HEK293T (cell line): ENCODE measurements at regions not wholly inside any gene's neighbourhood (a gene's known extent, or its start where the extent isn't known, plus 50 kb on each side); places are given as distances from the start of the nearest gene placed in this dataset.

Source experiments
- CTCF ChIA-PET: fragments of 350-600 bp; formaldehyde crosslinking; extraction: SDS; loops from one replicate; lab custom pipeline; 2021; ENCODE audit warnings: antibody characterized with exemption, inconsistent platforms; lab: Yijun Ruan, JAX
- POLR2A ChIA-PET: fragments of 350-600 bp; formaldehyde crosslinking; extraction: SDS; loops from one replicate; lab custom pipeline; 2020; ENCODE audit warnings: antibody characterized with exemption, inconsistent platforms; lab: Yijun Ruan, JAX
- DNase-seq: peaks from one replicate; pipeline ENCODE4 v3.0.0; 2012; ENCODE audit warnings: mixed read lengths; ENCODE audit errors: extremely low spot score
- ARNT ChIP-seq: fragments of 450-650 bp; IDR thresholded peaks from 2 replicates; pipeline ENCODE4 v1.6.1; 2017; ENCODE audit warnings: mild to moderate bottlenecking
- BHLHE40 ChIP-seq: fragments of 450-650 bp; IDR thresholded peaks from 2 replicates; pipeline ENCODE4 v1.6.1; 2016; ENCODE audit warnings: mild to moderate bottlenecking, moderate library complexity, borderline replicate concordance
- CTBP1 ChIP-seq: fragments of 450-650 bp; IDR thresholded peaks from 2 replicates; pipeline ENCODE4 v1.6.1; 2016; ENCODE audit warnings: borderline replicate concordance
- ELF4 ChIP-seq: fragments of 450-650 bp; IDR thresholded peaks from 2 replicates; pipeline ENCODE4 v1.6.1; 2017; ENCODE audit warnings: antibody characterized with exemption
- FOXA1 ChIP-seq: fragments of 450-650 bp; IDR thresholded peaks from 2 replicates; pipeline ENCODE4 v1.6.1; 2016; ENCODE audit warnings: mild to moderate bottlenecking
- FOXK2 ChIP-seq: fragments of 450-650 bp; IDR thresholded peaks from 2 replicates; pipeline ENCODE4 v1.6.1; 2016; ENCODE audit warnings: mild to moderate bottlenecking
- FOXM1 ChIP-seq: fragments of 450-650 bp; IDR thresholded peaks from 2 replicates; pipeline ENCODE4 v1.6.1; 2017; ENCODE audit warnings: mild to moderate bottlenecking, borderline replicate concordance
- HDGF ChIP-seq: fragments of 450-650 bp; IDR thresholded peaks from 2 replicates; pipeline ENCODE4 v1.6.1; 2017; ENCODE audit warnings: antibody characterized with exemption, borderline replicate concordance
- L3MBTL2 ChIP-seq: fragments of 450-650 bp; conservative IDR thresholded peaks from 2 replicates; pipeline ENCODE4 v1.6.1; 2016; ENCODE audit warnings: mild to moderate bottlenecking
- LEF1 ChIP-seq: fragments of 450-650 bp; IDR thresholded peaks from 2 replicates; pipeline ENCODE4 v1.6.1; 2017; ENCODE audit warnings: mild to moderate bottlenecking, borderline replicate concordance
- NFRKB ChIP-seq: fragments of 450-650 bp; IDR thresholded peaks from 2 replicates; pipeline ENCODE4 v1.6.1; 2016; ENCODE audit warnings: mild to moderate bottlenecking, moderate library complexity
- SP1 ChIP-seq: fragments of 450-650 bp; IDR thresholded peaks from 2 replicates; pipeline ENCODE4 v1.6.1; 2017
- SUZ12 ChIP-seq: fragments of 450-650 bp; IDR thresholded peaks from 2 replicates; pipeline ENCODE4 v1.6.1; 2016; ENCODE audit warnings: mild to moderate bottlenecking
- TARDBP ChIP-seq: fragments of 450-650 bp; IDR thresholded peaks from 2 replicates; pipeline ENCODE4 v1.6.1; 2016
- ZNF384 ChIP-seq: fragments of 450-650 bp; IDR thresholded peaks from 2 replicates; pipeline ENCODE4 v1.6.1; 2016
- TF ChIP-seq, protein P1 (sequence below): fragments of 450-650 bp; IDR thresholded peaks from 2 replicates; pipeline ENCODE4 v1.6.1; 2016

GRCh38 chr4:156408749-156409148 is 455.1 kb upstream of the CTSO start:
- ChIA-PET CTCF (no interaction called here), POLR2A (no interaction called here)
- TF ChIP-seq HDGF, result no peak
- TF ChIP-seq, protein P1, sequence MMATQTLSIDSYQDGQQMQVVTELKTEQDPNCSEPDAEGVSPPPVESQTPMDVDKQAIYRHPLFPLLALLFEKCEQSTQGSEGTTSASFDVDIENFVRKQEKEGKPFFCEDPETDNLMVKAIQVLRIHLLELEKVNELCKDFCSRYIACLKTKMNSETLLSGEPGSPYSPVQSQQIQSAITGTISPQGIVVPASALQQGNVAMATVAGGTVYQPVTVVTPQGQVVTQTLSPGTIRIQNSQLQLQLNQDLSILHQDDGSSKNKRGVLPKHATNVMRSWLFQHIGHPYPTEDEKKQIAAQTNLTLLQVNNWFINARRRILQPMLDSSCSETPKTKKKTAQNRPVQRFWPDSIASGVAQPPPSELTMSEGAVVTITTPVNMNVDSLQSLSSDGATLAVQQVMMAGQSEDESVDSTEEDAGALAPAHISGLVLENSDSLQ, result no peak
- no peak for TF ChIP-seq FOXA1
- no peak for TF ChIP-seq ARNT
- no peak for TF ChIP-seq ZNF384
- no peak for TF ChIP-seq SP1
- DNase-seq, result no peak

- ChIA-PET CTCF (no interaction called here), POLR2A (no interaction called here)
- TF ChIP-seq L3MBTL2 (no peak), FOXM1 (no peak)
- no peak for DNase-seq
Measured at GRCh38 chr4:156401371-156401770, 447.7 kb upstream of the CTSO start.

DNA sequence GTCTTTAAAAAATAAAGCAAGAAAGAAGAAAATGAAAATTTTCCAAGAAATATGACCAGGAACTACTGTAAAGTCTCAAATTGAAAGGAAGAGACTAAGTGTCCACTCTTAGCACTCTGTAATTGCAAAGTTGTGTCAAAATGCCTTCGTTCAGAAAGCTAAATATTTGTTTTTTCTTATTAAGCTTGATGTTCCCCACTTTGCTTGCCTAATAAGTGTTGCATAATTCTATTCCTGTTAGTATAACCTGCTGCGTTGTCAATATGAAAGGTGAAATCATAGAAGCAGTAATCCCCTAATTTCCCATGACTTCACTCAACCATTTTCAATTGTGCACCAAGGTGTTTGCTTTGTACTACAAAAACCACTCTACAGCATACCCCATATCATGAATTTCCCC is 442.9 kb upstream of the CTSO start:
- ChIA-PET CTCF (no interaction called here), POLR2A (no interaction called here)

GRCh38 chr4:156391325-156391653 is 437.6 kb upstream of the CTSO start:
- POLR2A ChIA-PET, result no interaction called here
- TF ChIP-seq FOXK2, result no peak
- TF ChIP-seq CTBP1, result no peak
- TF ChIP-seq ARNT, result no peak
- no peak for TF ChIP-seq ZNF384
- no peak for TF ChIP-seq ELF4
- TF ChIP-seq, protein P1, result no peak
- TF ChIP-seq NFRKB, result no peak
- no peak for TF ChIP-seq SUZ12
- no peak for TF ChIP-seq SP1
- no peak for TF ChIP-seq FOXA1
- TF ChIP-seq BHLHE40, result no peak
- CTCF ChIA-PET, result no interaction called here
- DNase-seq, result no peak

More for the DNA sequence above, 442.9 kb upstream of the CTSO start:
- no peak for DNase-seq
- TF ChIP-seq NFRKB, result no peak
- TF ChIP-seq FOXM1, result no peak
- TF ChIP-seq HDGF, result no peak
- no peak for TF ChIP-seq LEF1
- TF ChIP-seq SUZ12, result no peak
- TF ChIP-seq, protein P1, result no peak
- TF ChIP-seq TARDBP, result no peak
- TF ChIP-seq ELF4, result no peak
- no peak for TF ChIP-seq FOXK2
- no peak for TF ChIP-seq ZNF384
- no peak for TF ChIP-seq CTBP1
- no peak for TF ChIP-seq L3MBTL2
- no peak for TF ChIP-seq BHLHE40
- no peak for TF ChIP-seq SP1
- TF ChIP-seq ARNT, result no peak

DNA sequence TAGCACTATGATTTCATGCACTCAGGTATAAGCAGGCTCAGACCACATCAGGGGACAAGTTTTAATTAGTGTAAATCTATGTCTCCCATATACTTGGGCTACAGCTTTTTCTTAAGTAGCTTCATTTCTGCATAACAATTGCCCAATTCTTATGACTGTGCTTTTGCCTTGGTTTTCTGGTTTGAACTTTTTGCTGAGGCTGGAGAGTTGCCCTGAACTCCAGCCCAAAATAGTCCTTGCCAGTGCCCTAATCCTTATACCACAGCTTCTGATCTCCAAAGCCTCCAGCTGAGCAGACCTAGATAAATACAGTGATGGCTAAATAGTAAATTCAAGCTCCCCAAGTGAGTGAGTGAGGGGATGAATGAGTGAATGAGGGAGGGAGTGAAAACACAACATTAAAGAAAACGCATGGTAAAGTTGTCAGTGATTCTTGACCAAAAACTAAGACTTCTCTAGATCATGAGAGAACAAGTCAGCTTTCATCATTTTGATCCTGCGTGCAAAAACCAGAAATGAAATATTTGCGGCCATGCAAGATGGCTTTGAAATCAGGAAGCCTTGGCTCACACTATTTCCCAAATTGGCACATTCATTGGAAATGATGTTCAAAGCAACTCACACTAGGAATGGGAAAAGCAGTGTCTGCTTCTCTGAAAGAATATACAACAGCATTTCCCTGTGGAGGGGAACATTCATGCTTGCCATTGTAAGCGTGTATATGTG is 437.1 kb upstream of the CTSO start:
- TF ChIP-seq ARNT, result no peak
- POLR2A ChIA-PET, result no interaction called here

GRCh38 chr4:156388826-156389225 is 435.2 kb upstream of the CTSO start:
- TF ChIP-seq BHLHE40, result no peak
- TF ChIP-seq FOXM1, result no peak
- TF ChIP-seq TARDBP, result no peak
- TF ChIP-seq ELF4, result no peak
- TF ChIP-seq NFRKB, result no peak
- no peak for TF ChIP-seq CTBP1
- TF ChIP-seq FOXK2, result no peak
- TF ChIP-seq SP1, result no peak
- DNase-seq, result no peak
- CTCF ChIA-PET, result interaction anchor here (1.5 kb wide), 1 partner anchor 11 kb away, joined by 3 read pairs; no protein-coding TSS in a partner anchor
- POLR2A ChIA-PET, result no interaction called here

More for the DNA sequence above, 437.1 kb upstream of the CTSO start:
- CTCF ChIA-PET, result no interaction called here
- no peak for DNase-seq

DNA sequence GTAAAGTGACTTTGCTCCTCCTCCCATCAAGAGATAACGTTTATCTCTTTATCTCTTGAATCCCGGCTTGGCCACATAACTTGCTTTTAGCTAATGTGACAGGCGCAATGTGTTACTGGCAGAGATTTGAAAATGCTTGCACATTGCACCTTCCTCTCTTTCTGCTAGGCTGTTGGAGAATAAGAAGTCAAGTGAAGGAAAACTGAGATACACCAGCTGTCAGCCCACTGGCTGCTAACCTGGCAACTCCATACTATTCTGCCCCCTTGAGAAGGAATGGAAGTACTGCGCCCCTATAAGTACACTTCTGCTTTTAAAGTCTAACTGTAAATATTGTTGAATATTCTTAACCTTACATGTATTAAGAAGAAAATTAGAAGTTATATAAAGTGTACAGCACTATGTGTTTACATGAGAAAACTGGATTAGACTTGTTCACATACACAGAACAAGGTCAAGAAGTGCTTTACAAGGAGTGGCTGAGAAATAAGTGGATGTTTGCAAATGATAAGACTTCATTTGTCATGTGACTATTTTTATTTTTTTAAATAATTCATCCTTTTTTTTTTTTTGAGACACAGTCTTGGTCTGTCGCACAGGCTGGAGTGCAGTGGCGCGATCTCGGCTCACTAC is 424.5 kb upstream of the CTSO start:
- CTCF ChIA-PET, result interaction anchor here (0.7 to 1.6 kb wide), 5 partner anchors 10 to 363 kb away, joined by 3 to 7 read pairs (median 3); no protein-coding TSS in a partner anchor
- peak; percentile 50 for DNase-seq
- no peak for TF ChIP-seq ZNF384
- no peak for TF ChIP-seq HDGF
- no peak for TF ChIP-seq BHLHE40
- TF ChIP-seq TARDBP, result no peak
- TF ChIP-seq FOXM1, result no peak
- no peak for TF ChIP-seq SP1
- TF ChIP-seq FOXA1, result no peak
- POLR2A ChIA-PET, result no interaction called here
